ENCODE measurements at regions not wholly inside any gene's neighbourhood (a gene's known extent, or its start where the extent isn't known, plus 50 kb on each side); places are given as distances from the start of the nearest gene placed in this dataset.
"Not testable (repeated sequence)": the region's sequence is repeated elsewhere in the genome, so short reads cannot be mapped to it uniquely, and the experiment has no call there.

DNA sequence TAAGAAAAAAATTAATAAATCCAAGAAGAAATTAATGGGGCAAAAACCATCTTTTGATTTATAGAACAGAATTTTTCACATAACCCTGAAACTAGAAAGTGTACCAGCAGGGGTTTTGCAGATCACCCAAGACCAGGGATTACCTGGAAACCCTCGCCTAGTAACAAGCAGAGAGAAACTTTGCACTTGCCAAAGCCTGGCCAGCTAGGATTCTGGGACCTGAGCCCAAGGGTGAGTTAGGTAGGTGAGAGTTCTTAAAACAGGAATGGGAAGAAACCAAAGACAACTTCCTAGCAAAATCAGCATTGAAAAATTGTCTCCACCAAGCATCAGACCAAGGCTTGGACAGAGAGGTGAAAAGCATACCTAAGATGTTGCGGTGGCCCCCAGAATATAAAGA lies 247.0 kb upstream of the NBEA start:
- DNase-seq (ENCODE audit: low read depth in 2 of 2), result no peak

DNA sequence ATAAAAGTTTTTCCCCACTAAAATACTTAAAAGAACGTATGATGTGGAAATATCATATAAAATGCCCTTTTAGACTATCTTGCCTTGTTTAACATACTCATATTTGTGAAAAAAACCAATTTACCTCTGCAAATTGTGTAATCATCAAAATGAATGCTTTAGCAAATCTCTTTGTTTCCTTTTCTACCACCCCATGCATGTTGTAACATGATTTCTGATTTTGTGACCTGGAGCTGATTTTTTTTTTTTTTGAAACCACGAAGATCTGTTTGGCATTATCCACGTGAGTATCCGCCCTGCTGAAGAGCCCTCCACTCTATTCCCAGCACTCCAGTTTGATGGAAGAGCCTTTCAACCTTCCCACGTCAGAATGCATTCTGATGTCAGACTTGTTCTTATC lies 245.8 kb upstream of the NBEA start:
- DNase-seq (ENCODE audit: low read depth in 2 of 2), result no peak

DNA sequence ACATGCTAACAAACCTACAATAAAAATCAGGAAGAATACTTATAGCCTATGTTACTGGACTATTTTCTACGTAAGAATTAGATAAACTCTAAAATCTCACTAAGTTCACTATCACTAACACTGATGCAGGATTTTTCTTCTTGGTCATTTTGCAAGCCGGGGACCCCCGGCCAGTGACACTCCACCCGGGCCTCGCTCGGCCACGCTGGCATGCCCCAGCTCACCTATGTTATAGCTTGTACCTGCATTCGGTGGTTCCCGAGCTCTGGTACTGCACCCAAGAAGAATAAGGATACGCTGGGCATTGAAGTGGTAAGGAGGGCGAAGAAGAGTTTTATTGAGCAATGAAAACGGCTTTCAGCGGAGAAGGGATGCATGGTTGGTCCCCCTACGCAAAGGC lies 245.3 kb upstream of the NBEA start:
- no peak for DNase-seq (ENCODE audit: low read depth in 2 of 2)

DNA sequence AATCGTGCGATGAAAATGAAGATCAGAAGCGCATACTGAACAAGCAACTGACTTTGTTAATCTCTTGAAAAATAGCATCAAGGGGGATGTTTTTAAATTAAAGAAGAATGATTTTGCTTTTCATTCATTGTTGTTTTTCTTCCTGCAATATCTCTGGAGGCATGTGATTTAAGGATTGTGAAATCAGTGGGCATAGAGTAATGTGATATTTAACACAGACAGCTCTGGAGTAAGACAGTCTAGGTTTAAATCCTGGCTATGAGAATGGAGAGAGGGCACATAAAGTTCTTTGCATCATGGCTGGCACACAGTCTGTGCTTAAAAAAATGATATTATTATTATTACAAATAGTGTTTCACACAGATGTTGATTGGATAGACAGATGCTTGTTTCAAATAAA lies 243.1 kb upstream of the NBEA start:
- DNase-seq (ENCODE audit: low read depth in 2 of 2), result no peak

DNA sequence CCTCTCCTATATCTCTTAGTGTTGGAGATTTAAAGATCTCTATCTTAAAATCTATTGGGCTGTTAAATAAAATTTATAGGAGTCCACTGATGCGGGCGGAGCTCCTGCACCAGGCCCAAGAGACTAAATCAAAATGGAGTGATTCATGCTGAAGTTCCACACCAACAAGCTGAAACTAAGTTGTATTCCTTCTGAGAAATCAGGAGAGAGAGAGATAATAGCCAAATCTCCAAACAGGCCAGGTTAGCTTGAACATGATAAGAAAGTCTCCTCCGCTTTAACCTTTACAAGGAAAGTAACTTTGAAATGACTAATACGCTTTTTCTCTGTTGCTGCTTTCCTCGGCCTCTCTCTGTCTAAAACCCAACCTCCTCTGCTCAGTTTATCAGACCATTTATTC lies 241.9 kb upstream of the NBEA start:
- DNase-seq (ENCODE audit: low read depth in 2 of 2), result no peak

DNA sequence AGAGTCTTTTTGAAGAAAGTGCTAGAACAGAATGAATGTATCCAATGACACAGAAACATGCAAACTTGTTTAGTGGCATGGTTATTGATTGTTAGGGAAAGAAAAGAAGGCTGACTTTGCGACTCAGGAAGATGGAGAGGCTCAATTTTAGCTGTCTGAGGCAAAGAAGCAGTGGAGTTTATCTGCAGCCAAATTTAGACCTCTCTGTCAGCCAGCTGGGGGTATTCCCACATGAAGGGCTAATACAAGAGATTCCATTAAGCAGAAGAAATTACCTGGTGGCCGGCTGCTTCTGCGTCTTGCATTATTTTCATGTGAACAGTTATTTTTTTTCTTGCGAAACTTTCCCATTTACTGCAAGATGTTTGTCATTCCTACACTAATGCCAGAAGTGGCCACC lies 240.2 kb upstream of the NBEA start:
- DNase-seq (ENCODE audit: low read depth in 2 of 2), result no peak

DNA sequence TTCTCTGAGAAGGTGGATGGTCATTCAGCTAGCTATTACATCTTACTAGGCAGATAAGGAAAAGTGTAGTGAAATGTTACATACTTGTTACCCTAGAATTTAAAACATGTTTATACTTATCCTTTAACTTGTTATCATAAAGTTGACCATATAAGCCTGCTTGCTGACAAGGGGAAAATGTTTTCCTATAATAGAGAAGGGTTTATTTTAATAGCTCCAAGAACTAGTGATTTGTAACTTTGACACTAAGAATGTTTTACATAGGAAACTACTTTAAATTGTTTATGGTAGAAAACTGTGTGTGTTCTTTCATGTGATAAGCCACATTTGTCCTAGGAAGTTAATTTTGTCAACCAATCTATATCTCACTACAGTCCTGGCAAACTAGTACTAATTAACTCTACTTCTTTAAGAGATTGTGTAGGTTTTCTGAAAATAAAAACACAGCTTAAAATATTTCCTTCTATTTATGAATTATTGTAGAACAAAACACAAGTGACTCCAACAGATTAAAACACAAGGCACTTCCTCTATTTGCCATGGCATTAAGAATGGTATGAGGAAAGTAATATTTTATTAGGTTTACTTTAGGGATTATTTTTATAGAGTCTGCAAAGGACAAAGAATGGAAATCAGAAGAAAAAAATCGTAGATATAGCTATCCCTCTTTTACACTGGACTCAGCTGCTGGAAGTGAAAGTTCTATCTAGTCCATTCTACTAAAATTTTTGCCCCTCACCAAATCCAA lies 233.3 kb upstream of the NBEA start:
- no peak for DNase-seq (ENCODE audit: low read depth in 2 of 2)

DNA sequence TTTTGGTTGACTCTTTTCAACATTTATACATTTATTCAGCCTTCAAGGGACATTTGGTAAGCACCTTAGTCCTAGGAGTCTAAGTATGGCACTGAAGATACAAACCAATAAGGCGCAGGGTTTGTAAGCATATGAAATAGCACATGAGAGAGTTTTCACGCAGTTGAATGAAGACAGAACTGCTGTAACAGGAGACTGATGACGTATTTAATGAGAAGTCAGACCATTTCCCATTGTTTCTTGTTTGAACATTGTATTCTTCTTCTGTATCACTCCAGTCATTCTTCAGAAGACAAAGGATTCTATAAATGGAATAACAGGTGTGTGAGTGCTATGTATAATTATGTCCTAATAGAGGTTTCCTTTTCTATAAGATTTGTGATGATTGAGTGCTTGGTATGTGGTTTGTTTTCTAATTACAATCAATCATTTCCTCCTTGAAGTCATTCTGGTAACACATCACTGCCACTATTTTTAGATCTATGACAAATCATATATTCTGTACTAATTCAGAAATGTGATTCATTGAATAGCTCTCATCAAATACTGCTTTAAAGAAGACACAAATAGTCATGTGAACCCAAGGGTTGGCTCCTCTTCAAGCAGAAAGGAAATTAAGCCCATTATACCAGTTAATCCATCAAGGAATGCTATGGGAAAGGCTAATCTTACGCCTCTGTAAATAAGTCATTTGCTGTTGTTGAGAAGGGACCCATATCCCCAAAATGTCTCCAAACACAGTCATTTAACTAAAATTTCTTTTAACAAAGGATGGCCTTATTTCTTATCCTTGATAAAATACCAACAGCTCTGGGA lies 222.8 kb upstream of the NBEA start:
- no peak for DNase-seq (ENCODE audit: low read depth in 2 of 2)

DNA sequence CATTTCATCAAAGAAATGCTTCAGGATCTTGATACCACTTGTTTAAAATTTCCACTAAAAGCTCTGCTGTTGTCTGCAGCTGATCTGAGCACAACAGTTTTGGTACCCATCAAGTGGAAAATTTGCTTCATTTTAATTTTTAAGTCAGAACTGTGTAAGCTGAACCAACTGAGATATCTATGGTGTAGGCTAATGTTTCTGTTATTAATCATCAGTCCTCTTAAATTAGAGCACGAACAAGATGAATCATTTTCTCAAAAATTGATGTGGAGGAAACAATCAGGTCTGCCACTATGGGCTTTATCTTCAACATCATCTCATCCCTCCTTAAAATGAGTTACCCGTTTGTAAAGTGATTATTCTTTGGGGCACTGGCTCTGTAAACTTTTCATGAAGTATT lies 221.5 kb upstream of the NBEA start:
- no peak for DNase-seq (ENCODE audit: low read depth in 2 of 2)

DNA sequence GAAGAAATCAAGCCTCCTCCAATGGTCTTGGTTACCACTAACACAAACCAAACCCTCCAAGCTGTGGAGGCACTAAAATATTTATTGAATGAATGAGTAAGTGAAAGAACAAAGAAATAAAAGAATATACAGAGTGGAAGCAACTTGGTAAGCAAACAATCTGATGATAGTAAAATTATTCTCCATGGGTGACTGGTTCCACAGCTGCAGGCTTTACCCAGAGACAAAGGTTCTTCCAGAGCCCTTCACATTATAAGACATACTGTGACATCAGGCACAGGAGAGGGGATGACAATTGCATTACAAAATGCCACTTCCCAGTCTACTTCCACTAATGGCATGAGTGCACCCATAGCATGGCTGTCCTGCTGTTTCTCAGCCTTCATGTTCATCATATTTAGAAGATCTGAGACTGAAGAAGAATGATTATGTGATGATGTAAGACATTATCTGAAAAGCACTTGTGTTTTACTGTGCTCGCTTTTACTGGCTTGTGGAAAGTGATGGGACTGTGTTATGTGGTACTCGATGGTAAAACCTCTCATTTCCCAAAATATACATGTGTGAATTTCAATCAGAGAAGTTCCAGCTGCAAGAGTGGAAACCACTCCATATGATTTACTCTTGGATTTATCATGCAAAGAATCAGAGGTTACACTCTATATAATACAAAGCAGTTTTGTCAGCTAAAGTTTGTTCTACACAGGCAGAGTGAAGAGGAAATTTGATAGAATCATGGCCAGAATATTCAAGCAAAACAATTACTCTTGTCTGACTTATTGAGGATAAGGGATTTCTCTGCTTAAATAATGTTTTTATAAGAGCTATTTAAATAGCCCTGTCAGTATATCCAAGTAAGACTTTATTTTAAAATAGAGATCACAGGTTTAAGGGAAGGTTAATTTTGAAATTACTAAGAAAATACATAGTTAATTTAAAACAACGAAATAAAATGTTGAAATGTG lies 220.2 kb upstream of the NBEA start:
- DNase-seq (ENCODE audit: low read depth in 2 of 2), result no peak

DNA sequence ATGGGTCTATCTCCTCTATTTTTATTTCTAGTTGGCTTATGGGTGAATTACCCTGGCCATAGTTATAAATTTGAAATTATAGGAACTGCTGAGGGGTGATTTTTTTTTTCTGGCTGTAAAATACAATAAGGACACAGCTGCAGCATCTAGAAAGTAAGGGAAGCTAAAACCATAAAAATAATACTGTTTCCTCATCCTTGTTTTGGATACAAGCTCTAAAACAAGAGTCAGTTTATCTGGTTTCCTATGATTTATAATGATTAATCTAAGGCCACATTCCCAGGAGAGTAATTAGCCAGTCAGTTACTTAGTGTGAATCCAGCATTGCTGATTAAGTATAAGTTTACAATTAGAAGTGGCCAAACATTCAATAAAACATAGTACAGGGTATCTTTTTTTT lies 219.1 kb upstream of the NBEA start:
- no peak for DNase-seq (ENCODE audit: low read depth in 2 of 2)

DNA sequence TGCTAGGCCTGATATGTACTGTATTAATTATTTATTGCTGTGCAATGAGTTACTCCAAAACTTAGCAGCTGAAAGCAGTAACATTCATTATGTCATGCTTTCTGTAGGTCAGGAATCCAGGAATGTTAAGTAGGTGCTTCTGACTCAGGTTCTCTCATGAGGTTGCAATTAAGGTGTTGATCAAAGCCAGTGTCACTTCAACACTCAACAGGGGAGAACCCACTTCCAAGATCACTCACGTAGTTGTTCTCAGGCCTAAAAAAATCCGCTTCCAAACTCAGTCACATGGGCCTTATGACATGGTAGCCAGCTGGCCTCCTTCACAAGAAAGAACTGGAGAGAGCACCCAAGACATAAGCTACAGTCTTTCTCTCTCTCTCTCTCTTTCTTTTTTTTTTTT lies 211.1 kb upstream of the NBEA start:
- DNase-seq (ENCODE audit: low read depth in 2 of 2), result no peak

DNA sequence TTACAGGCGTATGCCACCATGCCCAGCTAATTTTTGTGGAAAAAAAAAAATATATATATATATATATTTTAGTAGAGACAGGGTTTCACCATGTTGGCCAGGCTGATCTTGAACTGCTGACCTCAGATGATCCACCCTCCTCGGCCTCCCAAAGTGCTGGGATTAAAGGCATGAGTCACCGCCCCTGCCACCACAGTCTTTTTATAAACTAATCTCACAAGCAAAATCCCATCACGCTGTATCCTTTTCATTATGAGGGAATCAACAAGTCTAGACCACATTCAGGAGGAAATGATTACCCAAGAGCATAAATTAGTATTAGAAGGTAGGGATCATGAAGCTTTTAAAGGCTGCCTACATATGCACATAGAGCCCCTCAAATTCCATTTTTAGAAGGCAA lies 210.6 kb upstream of the NBEA start:
- no peak for DNase-seq (ENCODE audit: low read depth in 2 of 2)

DNA sequence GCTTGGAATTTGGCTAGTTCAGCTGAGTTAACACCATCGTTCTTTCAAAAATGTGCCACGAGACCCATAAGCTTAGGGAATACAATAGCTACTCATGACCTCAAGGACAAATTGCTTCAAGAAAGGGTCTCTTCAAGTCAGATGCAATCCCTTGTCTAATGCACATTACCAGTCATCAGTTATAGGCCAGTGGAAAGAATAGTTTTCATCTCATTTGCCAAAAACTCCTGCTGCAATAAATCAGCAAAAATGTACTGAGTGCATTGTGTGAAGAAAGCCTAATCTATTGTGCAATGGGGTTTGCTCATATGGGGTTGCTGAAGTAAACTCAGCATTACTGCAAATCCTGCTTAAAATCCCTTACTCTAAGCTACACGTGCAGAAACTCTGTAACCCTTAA lies 208.3 kb upstream of the NBEA start:
- no peak for DNase-seq (ENCODE audit: low read depth in 2 of 2)

DNA sequence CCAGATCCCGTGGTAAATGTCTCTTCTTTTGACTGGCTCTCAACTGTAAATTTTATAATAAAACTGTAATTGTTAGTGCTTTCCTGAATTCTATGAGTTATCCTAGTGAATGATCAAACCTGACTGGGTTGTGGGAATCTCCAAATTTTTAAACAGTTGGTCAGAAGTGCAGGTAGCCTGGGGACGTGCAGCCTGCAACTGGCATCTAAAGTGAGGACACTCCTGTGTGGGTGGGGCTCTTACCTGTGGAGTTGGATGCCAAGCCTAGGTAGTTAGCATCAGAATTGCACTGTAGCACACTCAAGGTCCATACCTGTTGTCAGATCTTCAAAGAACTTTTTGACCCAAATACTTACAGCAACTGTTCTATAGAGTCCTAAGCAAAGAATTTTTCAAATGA lies 207.1 kb upstream of the NBEA start:
- no peak for DNase-seq (ENCODE audit: low read depth in 2 of 2)

DNA sequence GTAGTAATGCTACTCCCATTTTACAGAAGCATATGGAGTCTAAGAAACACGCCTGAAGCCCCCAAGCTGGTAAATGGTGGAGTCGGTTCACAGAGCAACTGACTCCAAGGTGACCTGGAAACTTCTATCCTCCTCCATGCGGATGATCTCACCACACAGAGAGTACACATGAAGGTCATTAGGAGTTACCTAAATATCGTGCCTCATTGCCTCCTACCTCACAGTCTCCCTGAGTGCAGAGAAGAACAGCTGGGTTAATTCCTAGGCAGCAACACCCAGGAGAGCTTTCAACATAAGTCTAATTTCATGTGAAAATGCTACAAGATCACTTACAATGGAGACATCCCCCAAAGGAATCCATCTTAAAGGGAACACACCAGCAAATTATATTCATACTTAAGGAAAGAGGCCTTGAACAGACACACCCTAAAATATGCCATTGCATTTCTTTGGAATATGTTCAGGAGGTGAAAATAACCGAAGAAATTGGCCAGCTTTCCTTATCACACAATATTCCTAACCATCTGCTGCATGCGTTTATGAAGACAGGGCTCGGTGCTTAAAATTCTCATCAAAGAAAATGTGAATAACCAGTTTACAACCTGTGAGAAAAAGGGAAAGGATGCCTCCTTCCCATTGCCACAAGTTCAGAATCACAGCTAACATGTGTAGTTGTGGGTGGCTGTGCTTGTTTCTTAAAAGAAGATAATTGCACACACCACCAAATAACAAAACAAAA lies 203.6 kb upstream of the NBEA start:
- DNase-seq (ENCODE audit: low read depth in 2 of 2), result no peak

DNA sequence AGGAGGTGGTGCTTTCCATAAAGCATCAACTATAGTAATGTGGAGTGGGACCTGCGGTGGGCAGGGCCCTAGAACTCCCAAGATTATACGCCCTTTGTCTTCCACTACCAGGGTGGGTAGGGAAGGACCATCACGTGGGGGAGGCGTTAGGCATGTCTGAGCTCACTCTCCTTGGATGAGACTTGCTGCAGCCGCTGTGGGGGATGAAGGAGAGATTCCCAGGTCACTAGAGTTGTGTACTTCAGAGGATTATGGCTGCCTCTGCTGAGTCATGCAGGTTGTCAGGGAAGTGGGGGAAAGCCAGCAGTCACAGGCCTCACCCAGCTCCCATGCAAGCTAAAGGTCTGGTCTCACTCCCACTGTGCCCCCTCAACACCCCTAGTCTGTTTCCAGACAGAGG lies 195.0 kb upstream of the NBEA start:
- DNase-seq (ENCODE audit: low read depth in 2 of 2), result not testable (repeated sequence)

DNA sequence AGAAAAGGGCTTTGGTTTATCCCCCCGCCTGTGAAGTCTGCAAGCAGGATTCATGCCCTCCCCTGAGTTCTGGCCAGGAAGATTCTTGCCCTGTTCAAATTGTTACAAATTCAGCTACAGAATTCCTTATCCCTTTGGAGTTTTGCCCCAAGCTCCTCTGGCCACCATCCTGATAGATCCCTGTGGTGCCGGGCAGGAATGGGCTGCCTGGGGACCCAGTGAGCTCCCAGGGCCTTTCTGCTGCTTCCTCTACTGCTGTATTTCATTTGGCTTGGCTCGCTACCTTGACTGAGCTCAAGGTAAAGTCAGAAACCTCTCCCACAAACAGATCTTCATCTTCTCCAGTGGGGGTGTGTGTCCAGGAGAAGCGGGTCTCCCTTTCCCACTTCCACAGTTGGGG lies 194.6 kb upstream of the NBEA start:
- no peak for DNase-seq (ENCODE audit: low read depth in 2 of 2)

DNA sequence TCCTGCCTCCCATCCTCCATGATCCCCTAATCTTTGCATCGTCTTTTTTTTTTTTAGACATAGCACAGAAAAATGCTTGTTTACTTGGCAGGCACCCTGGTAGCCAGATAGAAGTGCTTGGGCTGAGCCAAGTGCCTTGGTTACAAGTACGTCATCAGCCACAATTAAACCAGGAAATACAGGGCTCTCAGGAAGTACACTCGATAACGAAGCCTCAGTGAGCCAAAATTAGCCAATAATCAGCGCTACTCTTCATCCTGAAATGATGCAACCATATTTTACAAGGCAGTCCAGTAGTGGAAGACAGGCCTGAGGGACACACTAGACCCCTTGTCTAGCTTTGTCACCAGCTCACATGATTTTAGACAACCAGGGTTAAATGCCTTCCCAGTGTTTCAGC lies 194.0 kb upstream of the NBEA start:
- no peak for DNase-seq (ENCODE audit: low read depth in 2 of 2)

DNA sequence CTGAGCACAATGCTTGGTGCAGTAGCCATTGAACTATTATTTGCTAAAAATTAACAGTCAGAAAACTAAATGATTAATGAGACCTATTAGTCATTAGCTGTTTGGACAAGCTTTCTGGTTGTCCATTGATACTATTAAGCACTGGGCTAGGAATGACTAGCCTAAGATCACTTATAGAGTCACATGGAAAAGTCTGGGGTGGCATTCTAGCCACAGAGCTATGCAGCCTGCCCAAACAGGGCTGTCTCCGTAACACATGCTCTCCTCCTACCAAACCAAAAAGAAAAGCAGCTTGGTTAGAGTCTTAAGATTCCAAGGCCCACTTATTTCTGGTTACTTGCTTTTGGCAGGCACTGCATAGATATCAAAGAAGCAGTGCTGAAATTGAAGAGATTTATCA lies 193.5 kb upstream of the NBEA start:
- no peak for DNase-seq (ENCODE audit: low read depth in 2 of 2)

DNA sequence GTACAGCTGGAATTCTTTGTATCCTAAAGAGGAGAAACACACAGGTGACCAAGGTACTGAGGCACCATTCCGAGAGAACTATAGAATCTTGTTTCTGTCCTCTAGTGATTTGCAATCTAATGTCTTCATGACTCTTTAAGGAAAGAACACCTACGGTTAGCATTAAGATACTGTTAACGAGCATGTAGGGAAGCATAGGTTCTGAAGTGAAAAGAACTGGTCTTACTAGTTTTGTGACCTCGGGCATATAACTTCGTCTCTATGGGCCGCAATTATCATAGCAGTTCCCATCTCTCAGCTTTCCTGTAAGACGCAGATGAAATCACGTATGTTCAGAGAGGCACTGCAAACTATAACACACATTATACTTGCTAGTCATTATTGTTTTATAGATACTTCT lies 193.0 kb upstream of the NBEA start:
- no peak for DNase-seq (ENCODE audit: low read depth in 2 of 2)
